ENCODE measurements at regions not wholly inside any gene's neighbourhood (a gene's known extent, or its start where the extent isn't known, plus 50 kb on each side); places are given as distances from the start of the nearest gene placed in this dataset.

DNA sequence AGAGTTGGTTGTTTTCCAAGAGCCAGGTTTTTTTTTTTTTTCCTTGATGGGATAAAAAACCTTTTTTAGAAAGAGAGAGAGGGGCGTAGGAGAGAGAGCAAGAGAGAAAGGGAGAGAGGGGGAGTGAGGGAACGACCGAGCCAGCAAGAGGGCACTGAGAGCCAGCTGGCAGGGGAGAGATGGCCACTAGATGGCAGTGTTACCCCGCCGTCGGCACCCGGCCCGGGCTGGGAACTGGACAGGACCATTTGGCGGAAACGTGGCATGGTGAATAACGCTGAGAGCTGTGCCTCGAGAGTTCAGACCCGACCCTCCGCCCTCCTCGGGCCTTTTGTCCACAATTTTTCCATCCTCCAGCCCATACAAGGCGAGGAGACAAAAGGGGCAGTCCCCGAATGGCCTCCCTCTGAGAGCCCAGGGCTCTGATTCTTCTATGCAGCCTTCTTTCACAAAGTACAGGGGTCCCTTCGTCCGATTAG is 286.7 kb upstream of the VRK2 start:
- TF ChIP-seq, protein P1, sequence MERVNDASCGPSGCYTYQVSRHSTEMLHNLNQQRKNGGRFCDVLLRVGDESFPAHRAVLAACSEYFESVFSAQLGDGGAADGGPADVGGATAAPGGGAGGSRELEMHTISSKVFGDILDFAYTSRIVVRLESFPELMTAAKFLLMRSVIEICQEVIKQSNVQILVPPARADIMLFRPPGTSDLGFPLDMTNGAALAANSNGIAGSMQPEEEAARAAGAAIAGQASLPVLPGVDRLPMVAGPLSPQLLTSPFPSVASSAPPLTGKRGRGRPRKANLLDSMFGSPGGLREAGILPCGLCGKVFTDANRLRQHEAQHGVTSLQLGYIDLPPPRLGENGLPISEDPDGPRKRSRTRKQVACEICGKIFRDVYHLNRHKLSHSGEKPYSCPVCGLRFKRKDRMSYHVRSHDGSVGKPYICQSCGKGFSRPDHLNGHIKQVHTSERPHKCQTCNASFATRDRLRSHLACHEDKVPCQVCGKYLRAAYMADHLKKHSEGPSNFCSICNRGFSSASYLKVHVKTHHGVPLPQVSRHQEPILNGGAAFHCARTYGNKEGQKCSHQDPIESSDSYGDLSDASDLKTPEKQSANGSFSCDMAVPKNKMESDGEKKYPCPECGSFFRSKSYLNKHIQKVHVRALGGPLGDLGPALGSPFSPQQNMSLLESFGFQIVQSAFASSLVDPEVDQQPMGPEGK (CRISPR knock-in tag; IDR thresholded peaks at IDR 0.05; ENCODE audit: borderline replicate concordance): no peak
- TF ChIP-seq OSR1 (CRISPR knock-in tag; IDR thresholded peaks at IDR 0.05) (no peak), ZFP3 (CRISPR knock-in tag; IDR thresholded peaks at IDR 0.05) (no peak), PPARA (CRISPR knock-in tag; IDR thresholded peaks at IDR 0.05; ENCODE audit: borderline replicate concordance) (no peak), RARB (CRISPR knock-in tag; IDR thresholded peaks at IDR 0.05) (no peak), ESRRG (CRISPR knock-in tag; IDR thresholded peaks at IDR 0.05) (no peak), ARNTL (CRISPR knock-in tag; IDR thresholded peaks at IDR 0.05; ENCODE audit: borderline replicate concordance, low read depth) (no peak), ZNF70 (CRISPR knock-in tag; IDR thresholded peaks at IDR 0.05) (no peak), ZNF565 (CRISPR knock-in tag; conservative IDR thresholded peaks at IDR 0.05; ENCODE audit: low read depth) (no peak), ZC3H10 (CRISPR knock-in tag; IDR thresholded peaks at IDR 0.05) (no peak)
- TF ChIP-seq, protein P2, sequence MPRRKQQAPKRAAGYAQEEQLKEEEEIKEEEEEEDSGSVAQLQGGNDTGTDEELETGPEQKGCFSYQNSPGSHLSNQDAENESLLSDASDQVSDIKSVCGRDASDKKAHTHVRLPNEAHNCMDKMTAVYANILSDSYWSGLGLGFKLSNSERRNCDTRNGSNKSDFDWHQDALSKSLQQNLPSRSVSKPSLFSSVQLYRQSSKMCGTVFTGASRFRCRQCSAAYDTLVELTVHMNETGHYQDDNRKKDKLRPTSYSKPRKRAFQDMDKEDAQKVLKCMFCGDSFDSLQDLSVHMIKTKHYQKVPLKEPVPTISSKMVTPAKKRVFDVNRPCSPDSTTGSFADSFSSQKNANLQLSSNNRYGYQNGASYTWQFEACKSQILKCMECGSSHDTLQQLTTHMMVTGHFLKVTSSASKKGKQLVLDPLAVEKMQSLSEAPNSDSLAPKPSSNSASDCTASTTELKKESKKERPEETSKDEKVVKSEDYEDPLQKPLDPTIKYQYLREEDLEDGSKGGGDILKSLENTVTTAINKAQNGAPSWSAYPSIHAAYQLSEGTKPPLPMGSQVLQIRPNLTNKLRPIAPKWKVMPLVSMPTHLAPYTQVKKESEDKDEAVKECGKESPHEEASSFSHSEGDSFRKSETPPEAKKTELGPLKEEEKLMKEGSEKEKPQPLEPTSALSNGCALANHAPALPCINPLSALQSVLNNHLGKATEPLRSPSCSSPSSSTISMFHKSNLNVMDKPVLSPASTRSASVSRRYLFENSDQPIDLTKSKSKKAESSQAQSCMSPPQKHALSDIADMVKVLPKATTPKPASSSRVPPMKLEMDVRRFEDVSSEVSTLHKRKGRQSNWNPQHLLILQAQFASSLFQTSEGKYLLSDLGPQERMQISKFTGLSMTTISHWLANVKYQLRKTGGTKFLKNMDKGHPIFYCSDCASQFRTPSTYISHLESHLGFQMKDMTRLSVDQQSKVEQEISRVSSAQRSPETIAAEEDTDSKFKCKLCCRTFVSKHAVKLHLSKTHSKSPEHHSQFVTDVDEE (CRISPR knock-in tag; IDR thresholded peaks at IDR 0.05): no peak
- peak; percentile 100 for ATAC-seq

GRCh38 chr2:57760381-57760801 is 286.2 kb upstream of the VRK2 start:
- TF ChIP-seq, protein P2 (CRISPR knock-in tag; IDR thresholded peaks at IDR 0.05): no peak
- TF ChIP-seq BACH2 (CRISPR knock-in tag; IDR thresholded peaks at IDR 0.05; ENCODE audit: borderline replicate concordance): no peak
- TF ChIP-seq TOX (CRISPR knock-in tag; IDR thresholded peaks at IDR 0.05; ENCODE audit: borderline replicate concordance): no peak
- no peak for TF ChIP-seq ZFP3 (CRISPR knock-in tag; IDR thresholded peaks at IDR 0.05)
- no peak for TF ChIP-seq ESRRG (CRISPR knock-in tag; IDR thresholded peaks at IDR 0.05)
- no peak for TF ChIP-seq ZFP30 (CRISPR knock-in tag; IDR thresholded peaks at IDR 0.05)
- no peak for TF ChIP-seq ZNF8 (CRISPR knock-in tag; IDR thresholded peaks at IDR 0.05)
- TF ChIP-seq, protein P1 (CRISPR knock-in tag; IDR thresholded peaks at IDR 0.05; ENCODE audit: borderline replicate concordance): no peak
- TF ChIP-seq ARNTL (CRISPR knock-in tag; IDR thresholded peaks at IDR 0.05; ENCODE audit: borderline replicate concordance, low read depth): no peak
- TF ChIP-seq ZNF565 (CRISPR knock-in tag; conservative IDR thresholded peaks at IDR 0.05; ENCODE audit: low read depth): no peak
- no peak for TF ChIP-seq TCF4 (CRISPR knock-in tag; IDR thresholded peaks at IDR 0.05; ENCODE audit: borderline replicate concordance)
- no peak for TF ChIP-seq ZC3H10 (CRISPR knock-in tag; IDR thresholded peaks at IDR 0.05)
- TF ChIP-seq CSRNP3 (CRISPR knock-in tag; IDR thresholded peaks at IDR 0.05): no peak
- TF ChIP-seq SNAI2 (CRISPR knock-in tag; IDR thresholded peaks at IDR 0.05): no peak
- TF ChIP-seq RARB (CRISPR knock-in tag; IDR thresholded peaks at IDR 0.05): no peak
- TF ChIP-seq PPARA (CRISPR knock-in tag; IDR thresholded peaks at IDR 0.05; ENCODE audit: borderline replicate concordance): no peak
- TF ChIP-seq CSDC2 (CRISPR knock-in tag; IDR thresholded peaks at IDR 0.05): no peak
- no peak for TF ChIP-seq ISL1 (CRISPR knock-in tag; IDR thresholded peaks at IDR 0.05)
- TF ChIP-seq ZNF70 (CRISPR knock-in tag; IDR thresholded peaks at IDR 0.05): no peak

More at GRCh38 chr2:57760381-57760801, 286.2 kb upstream of the VRK2 start:
- ATAC-seq: no peak

Measured in SK-N-SH treated with all-trans-retinoic acid at 6 μM for 48 hours (cell line).